Cardiac fibroblast (primary cell): ENCODE measurements at regions not wholly inside any gene's neighbourhood (a gene's known extent, or its start where the extent isn't known, plus 50 kb on each side); places are given as distances from the start of the nearest gene placed in this dataset.

Experiments
- DNase-seq, 2 donors: peaks; one replicate each; pipeline versions ENCODE4 v3.0.0 to v3.0.0-alpha.2; 2010; ENCODE audit warnings: low read depth in 2 of 2
- H3K4me3 ChIP-seq, 2 donors: replicated peaks in 1 of 2; 1 replicate in 1 of 2; 2 replicates in 1 of 2; pipeline ENCODE4 v1.5.1; 2011; ENCODE audit warnings: low read depth in 2 of 2, low read length in 2 of 2, mild to moderate bottlenecking in 2 of 2, moderate library complexity in 1 of 2
- CTCF ChIP-seq: IDR thresholded peaks from one replicate; pipeline ENCODE4 v1.5.1; 2011; ENCODE audit warnings: low read depth, mild to moderate bottlenecking, low read length, inconsistent platforms

DNA sequence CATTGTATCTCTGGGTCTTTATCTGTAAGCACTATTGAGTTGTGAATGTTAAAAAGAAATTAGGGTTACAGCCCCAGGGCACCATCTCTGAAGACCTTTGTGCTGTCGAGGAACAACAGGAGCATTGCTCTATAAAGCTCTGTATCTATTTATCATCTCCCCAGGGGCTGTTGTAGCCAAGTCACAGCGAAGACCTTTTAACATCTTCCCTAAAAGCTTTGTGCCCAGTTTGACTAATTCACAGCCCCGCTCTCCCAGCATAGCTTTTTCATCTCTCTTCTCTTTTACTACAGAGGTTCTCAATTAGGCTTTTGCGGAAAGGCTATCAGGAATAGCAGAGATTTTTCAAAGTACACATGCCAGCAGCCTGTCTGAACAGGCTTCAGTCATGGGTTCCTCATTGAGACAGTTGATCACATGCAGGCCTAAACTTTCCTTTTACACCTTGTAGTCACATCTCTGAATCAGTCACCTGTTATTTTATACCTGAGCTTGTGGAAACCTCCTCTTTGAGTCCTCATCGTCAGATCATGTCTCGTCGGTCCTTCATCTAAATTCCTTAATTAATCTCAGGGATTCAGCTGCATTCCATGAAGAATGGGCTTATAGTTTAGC lies 140.5 kb downstream of the NPR3 start:
- no peak overlapping the region for H3K4me3 ChIP-seq
- no peak for DNase-seq
- no peak for TF ChIP-seq CTCF

- TF ChIP-seq CTCF = peak; percentile 50
- DNase-seq = peak; percentile 51 to 93
- H3K4me3 ChIP-seq = no peak overlapping the region
These were observed 141.4 kb downstream of the NPR3 start for GRCh38 chr5:32852535-32852934.

GRCh38 chr5:32852976-32853375 lies 141.9 kb downstream of the NPR3 start:
- no peak for TF ChIP-seq CTCF
- peak in 1 of 2 donors; percentile 46 for DNase-seq
- no peak overlapping the region for H3K4me3 ChIP-seq

DNA sequence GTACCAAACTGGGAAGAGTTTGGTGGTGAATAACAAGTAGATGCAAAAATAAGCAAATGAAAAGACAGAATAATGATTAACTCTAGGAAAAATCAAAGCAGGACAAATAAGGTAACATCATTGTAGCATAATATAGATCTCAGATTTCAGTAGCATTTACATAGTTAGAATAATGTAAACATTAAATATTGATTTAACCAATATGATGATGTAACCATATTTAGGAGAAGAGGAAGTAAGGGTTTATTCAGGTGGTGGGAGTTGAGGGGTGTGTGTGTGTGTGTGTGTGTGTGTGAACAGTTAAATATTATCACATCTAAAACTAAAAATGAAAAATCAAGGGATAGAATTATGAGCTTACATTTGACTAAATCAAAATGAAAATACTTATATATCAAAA lies 143.4 kb downstream of the NPR3 start:
- no peak for TF ChIP-seq CTCF
- DNase-seq = no peak

DNA sequence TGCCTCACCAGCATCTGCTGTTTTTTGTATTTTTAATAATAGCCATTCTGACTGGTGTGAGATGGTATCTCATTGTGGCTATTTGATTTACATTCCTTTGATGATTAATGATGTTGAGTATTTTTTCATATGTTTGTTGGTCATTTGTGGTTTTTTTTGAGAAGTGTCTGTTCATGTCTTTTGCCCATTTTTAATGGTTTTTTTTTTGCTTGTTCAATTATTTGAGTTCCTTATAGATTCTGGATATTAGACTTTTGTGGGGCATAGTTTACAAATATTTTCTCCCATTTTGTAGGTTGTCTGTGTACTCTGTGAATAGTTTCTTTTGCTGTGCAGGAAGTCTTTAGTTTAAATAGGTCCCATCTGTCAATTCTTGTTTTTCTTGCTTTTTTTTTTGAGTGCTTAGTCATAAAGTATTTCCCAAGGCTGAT lies 148.1 kb downstream of the NPR3 start:
- peak in 1 of 2 donors; percentile 72 for DNase-seq
- TF ChIP-seq CTCF = no peak
- no peak overlapping the region for H3K4me3 ChIP-seq

More for the DNA sequence above, 143.4 kb downstream of the NPR3 start:
- H3K4me3 ChIP-seq = no peak overlapping the region

- DNase-seq = no peak
- H3K4me3 ChIP-seq = no peak overlapping the region
- no peak for TF ChIP-seq CTCF
These were observed 154.4 kb downstream of the NPR3 start for GRCh38 chr5:32865475-32865874.

DNA sequence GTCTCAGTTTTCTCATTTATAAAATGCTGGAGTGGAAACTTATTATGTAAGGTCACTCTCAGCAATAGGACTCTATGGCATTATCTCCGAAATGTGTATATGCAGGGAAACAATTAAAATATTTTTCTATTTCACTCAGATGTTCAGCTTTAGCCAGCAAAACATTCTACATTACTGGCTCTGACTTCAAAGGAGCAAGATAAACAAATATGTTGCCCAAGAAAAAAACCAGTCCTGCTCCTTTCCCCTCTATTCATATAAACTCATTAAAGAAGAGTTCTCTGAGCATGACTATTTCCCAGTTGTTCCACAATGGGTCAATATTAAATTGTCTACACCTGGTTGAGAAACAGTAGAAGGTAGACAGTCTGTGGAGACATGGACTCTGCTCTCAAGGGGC lies 155.0 kb downstream of the NPR3 start:
- no peak overlapping the region for H3K4me3 ChIP-seq
- TF ChIP-seq CTCF = no peak
- DNase-seq = no peak
